ENCODE measurements at regions not wholly inside any gene's neighbourhood (a gene's known extent, or its start where the extent isn't known, plus 50 kb on each side); places are given as distances from the start of the nearest gene placed in this dataset.

DNA sequence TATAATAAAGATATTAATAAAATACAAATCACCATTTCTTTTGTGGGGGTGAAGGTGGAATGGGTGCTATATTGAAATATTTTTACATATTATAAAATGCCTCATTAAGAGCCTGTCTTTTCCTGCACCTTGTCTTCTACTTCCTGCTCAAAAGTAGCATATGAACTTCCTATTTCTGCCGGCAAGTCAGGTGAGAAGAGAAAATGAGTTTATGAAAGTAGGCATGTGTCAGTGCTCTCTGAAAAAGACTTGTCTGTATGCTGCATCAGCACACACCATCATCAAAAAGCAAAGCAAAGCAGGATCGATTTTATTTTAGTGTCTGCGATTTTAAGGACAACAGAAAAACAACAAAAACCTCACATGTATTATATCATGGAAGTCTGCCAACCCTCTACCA is 114.2 kb downstream of the RAP2A start:
- H3K9me3 Mint-ChIP-seq, result no peaks in the 10 kb centered on the region
- CTCF ChIA-PET, result interaction anchor here (1.4 kb wide), 1 partner anchor 20 kb away, joined by 5 read pairs; no protein-coding TSS in a partner anchor
- POLR2A ChIA-PET, result no interaction called here
- intact Hi-C loops (cut with micrococcal nuclease), result no loop called here
- no peak overlapping the region for H3K4me3 Mint-ChIP-seq
- no peak for ATAC-seq
- no peak overlapping the region for H3K27ac Mint-ChIP-seq
- TF ChIP-seq, protein P1, sequence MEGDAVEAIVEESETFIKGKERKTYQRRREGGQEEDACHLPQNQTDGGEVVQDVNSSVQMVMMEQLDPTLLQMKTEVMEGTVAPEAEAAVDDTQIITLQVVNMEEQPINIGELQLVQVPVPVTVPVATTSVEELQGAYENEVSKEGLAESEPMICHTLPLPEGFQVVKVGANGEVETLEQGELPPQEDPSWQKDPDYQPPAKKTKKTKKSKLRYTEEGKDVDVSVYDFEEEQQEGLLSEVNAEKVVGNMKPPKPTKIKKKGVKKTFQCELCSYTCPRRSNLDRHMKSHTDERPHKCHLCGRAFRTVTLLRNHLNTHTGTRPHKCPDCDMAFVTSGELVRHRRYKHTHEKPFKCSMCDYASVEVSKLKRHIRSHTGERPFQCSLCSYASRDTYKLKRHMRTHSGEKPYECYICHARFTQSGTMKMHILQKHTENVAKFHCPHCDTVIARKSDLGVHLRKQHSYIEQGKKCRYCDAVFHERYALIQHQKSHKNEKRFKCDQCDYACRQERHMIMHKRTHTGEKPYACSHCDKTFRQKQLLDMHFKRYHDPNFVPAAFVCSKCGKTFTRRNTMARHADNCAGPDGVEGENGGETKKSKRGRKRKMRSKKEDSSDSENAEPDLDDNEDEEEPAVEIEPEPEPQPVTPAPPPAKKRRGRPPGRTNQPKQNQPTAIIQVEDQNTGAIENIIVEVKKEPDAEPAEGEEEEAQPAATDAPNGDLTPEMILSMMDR (IDR thresholded peaks at IDR 0.05), result no peak
- peaks cover 7% of the 10 kb centered on the region for H3K27me3 Mint-ChIP-seq
- peaks cover 3% of the 10 kb centered on the region for H3K4me1 Mint-ChIP-seq (ENCODE audit: low read depth)
- no peak for DNase-seq
- H3K36me3 Mint-ChIP-seq (ENCODE audit: low read depth), result no peaks in the 10 kb centered on the region

DNA sequence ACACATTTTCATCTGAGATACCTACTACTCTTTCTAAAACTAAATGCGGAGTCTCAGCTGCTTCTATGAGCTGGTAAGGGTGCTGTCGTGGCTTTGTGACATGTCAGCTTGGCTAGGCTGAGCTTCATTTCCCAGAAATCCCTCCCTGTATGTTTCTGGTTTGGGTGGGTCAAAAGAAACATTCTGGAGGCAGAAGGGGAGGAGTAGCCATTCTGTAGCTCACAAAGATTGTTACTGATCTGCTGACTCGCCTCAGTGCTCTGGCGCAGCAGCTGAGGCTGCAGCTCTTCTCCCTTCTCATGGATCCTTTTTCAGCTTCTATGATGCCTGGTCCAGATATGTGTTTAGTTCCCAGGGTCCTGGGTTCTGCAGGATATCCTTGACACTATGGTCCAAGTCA is 114.7 kb downstream of the RAP2A start:
- Mint-ChIP-seq H3K4me1 (ENCODE audit: low read depth) (peaks cover 3% of the 10 kb centered on the region), H3K27ac (no peak overlapping the region), H3K4me3 (no peak overlapping the region), H3K36me3 (ENCODE audit: low read depth) (no peaks in the 10 kb centered on the region), H3K9me3 (no peaks in the 10 kb centered on the region), H3K27me3 (peaks cover 7% of the 10 kb centered on the region)
- intact Hi-C loops (cut with micrococcal nuclease), result no loop called here
- POLR2A ChIA-PET, result no interaction called here
- ATAC-seq (no peak), DNase-seq (no peak)
- TF ChIP-seq, protein P1 (IDR thresholded peaks at IDR 0.05), result no peak
- CTCF ChIA-PET, result no interaction called here

DNA sequence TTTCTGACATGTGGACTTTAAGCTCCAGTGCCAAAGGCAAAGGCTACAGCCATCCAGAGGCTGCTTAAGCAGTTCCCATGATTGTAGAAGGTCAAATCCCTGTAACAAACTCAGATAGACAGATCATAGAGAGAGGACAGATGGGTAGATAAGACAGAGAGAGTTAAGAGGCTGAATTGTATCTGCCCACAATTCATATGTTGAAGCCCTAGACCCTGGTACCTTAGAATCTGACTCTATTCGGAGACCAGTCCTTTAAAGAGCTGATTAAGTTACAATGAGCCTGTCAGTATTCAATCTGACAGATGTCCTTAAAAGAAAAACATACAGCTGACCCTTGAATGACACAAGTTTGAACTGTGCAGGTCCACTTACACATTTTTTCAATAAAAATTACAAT is 115.2 kb downstream of the RAP2A start:
- no peaks in the 10 kb centered on the region for H3K9me3 Mint-ChIP-seq
- CTCF ChIA-PET, result no interaction called here
- no peak overlapping the region for H3K4me3 Mint-ChIP-seq
- no peak for DNase-seq
- H3K27me3 Mint-ChIP-seq, result peaks cover 7% of the 10 kb centered on the region
- intact Hi-C loops (cut with micrococcal nuclease), result no loop called here
- ATAC-seq, result no peak
- peaks cover 3% of the 10 kb centered on the region for H3K4me1 Mint-ChIP-seq (ENCODE audit: low read depth)
- POLR2A ChIA-PET, result no interaction called here
- H3K36me3 Mint-ChIP-seq (ENCODE audit: low read depth), result no peaks in the 10 kb centered on the region
- TF ChIP-seq, protein P1 (IDR thresholded peaks at IDR 0.05), result no peak
- no peak overlapping the region for H3K27ac Mint-ChIP-seq

DNA sequence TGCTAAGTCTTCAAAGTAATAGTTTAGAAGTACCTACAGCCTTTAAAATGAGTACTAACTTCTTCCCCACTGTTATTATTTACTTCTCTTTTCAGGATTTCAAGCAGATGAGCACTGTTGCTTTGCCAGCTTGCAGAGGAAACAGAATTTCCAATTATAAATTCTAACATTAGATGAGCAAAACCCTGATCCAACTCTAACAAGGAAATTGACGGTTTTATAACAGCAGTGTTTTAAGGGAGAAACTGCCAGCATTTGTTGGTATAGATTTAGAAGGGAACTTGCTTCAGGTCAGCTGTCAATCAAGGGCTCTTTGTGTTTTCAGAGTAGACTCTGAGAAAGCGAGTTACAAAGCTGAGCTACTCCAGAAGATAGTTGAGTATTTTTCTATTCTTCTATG is 120.5 kb downstream of the RAP2A start:
- DNase-seq, result no peak
- no peak for ATAC-seq
- no peaks in the 10 kb centered on the region for H3K9me3 Mint-ChIP-seq
- H3K4me1 Mint-ChIP-seq (ENCODE audit: low read depth), result no peaks in the 10 kb centered on the region
- no peak overlapping the region for H3K27ac Mint-ChIP-seq
- no peaks in the 10 kb centered on the region for H3K36me3 Mint-ChIP-seq (ENCODE audit: low read depth)
- ChIA-PET CTCF (interaction anchor here (0.7 kb wide), 1 partner anchor 1516 kb away, joined by 3 read pairs; no protein-coding TSS in a partner anchor), POLR2A (no interaction called here)
- peaks cover 2% of the 10 kb centered on the region for H3K27me3 Mint-ChIP-seq
- TF ChIP-seq, protein P1 (IDR thresholded peaks at IDR 0.05), result no peak
- H3K4me3 Mint-ChIP-seq, result no peak overlapping the region
- intact Hi-C loops (cut with micrococcal nuclease), result no loop called here

DNA sequence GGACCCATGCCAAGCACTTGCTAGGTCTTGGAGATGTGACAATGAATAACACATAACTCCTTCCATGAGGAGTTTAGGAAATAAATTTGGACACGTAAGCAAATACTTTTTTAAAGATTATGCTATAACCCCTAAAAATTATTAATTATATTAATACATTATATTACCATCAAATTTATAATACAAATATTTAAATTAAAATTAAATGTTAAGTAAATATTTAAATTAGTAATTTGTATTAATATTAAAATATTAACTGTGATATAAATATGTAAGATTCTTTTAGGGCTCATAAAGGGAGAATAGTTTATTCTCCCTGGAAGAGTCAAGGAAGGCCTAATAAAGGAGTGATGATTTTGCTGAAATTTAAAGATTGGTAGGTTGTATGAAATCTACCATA is 121.1 kb downstream of the RAP2A start:
- intact Hi-C loops (cut with micrococcal nuclease), result no loop called here
- ChIA-PET POLR2A (no interaction called here), CTCF (no interaction called here)
- TF ChIP-seq, protein P1 (IDR thresholded peaks at IDR 0.05), result no peak
- Mint-ChIP-seq H3K36me3 (ENCODE audit: low read depth) (no peaks in the 10 kb centered on the region), H3K9me3 (no peaks in the 10 kb centered on the region), H3K27me3 (peaks cover 3% of the 10 kb centered on the region), H3K27ac (no peak overlapping the region), H3K4me1 (ENCODE audit: low read depth) (no peaks in the 10 kb centered on the region), H3K4me3 (no peak overlapping the region)
- ATAC-seq (no peak), DNase-seq (no peak)
